NCI-H128 (cell line): ENCODE measurements at regions not wholly inside any gene's neighbourhood (a gene's known extent, or its start where the extent isn't known, plus 50 kb on each side); places are given as distances from the start of the nearest gene placed in this dataset.

Experiments used
- DNase-seq: peaks from one replicate; lab custom pipeline; 2025; ENCODE audit not compliant: unreplicated experiment; lab: John Stamatoyannopoulos, UW

DNA sequence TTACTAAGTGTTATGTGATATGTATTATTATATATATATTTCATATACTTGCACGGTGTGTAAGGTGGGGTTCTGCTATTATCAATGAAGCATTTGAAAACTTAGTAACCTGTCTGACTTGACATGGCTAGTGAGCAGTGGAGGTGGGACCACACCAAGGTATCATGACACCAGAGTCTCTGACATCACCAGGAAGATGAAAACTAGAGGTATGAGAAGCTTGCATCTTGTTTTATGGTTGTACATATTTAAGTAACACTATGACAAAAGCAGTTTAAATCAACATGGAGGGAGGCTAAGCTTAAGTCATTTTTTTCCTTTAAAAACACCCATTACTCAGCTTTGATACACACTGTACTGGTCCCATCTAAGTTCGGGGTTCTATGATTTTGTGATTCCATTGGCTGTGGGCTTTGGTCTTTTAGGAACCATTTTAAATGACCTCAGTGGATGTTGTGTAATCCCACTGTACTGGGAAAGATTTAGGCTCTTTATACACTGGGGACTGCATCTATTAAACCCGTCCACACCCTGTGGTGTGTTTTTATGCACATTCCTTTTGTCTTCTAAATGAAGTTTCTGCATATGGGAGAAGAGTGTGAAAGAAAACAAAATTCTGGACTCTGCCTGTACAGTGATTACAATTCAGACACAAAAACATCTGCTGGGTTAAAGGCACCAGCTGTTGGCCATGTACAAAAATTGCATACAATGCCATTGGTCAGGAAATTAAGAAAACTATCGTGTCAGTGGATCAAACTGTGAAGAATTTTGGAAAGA is 570.6 kb downstream of the SPRY1 start:
- DNase-seq = no peak

GRCh38 chr4:123972031-123972430 is 575.4 kb downstream of the SPRY1 start:
- DNase-seq = no peak

- no peak for DNase-seq
Observed at GRCh38 chr4:123974386-123975149, 578.0 kb downstream of the SPRY1 start.

DNA sequence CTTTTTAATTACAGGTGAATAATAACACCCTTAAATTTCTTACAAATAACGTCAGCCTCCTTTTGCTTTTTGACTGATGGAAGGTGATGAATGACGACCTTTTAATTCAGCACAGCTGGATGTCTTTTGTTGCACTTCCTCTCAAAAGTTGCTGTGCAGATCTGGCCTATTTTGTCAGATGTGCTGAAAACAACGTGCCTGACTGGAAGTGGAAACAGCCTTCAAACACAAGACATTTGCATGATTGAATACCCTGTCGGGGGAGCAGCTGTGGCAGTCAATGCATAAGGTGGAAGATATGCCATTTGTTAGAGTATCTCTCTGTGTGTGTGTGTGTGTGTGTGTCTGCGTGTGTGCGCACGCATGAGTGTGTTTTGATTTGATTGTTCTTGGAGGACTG is 579.7 kb downstream of the SPRY1 start:
- DNase-seq = peak; percentile 3

DNA sequence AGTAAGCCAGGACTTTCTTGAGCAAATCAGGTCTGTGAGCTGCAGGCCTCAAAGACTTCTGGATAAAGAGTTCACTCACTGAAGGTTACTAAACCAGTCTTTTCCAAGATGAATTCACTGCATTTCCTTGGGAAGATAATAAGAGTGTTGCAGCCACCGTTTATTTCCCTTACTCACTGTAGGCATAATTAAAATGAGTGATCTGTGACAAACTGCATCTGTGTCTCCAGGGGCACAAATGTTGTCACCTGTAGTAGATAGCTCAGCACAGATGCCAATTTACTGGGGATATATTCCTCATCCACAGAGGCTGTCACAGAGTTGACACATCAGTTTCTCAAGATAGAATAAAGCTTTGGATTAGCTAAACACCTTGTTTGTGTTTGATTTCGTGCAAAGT is 580.2 kb downstream of the SPRY1 start:
- no peak for DNase-seq

- no peak for DNase-seq
Observed at GRCh38 chr4:123977641-123978081, 581.1 kb downstream of the SPRY1 start.

- DNase-seq = no peak
Observed at GRCh38 chr4:123978637-123979036, 582.0 kb downstream of the SPRY1 start.

DNA sequence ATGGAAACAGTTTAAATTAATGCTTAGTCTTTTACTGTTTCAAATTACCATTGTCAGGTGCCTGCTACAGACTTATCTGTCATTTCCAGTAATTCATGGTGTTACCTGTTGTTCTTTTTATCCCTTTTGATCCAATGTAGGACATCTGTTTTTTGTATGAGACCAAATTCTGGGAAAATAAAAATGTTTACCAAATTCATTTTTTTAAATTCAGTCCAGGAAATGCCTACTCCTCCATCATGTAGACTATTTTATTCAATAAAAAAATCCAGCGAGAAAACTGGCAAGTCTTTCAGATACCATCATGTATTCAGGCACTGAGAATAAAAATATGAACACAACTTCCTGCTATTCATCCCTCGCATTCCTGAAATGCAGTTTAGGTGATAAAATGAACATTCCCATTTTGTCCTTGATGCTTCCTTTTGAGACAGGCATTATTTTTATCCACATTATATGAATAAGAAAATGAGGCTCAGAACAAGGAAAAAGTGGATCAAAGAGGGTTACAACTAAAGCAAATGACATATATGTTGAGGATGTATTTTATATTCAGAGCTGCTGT is 584.2 kb downstream of the SPRY1 start:
- no peak for DNase-seq

GRCh38 chr4:123984886-123985285 is 588.3 kb downstream of the SPRY1 start:
- DNase-seq = no peak

DNA sequence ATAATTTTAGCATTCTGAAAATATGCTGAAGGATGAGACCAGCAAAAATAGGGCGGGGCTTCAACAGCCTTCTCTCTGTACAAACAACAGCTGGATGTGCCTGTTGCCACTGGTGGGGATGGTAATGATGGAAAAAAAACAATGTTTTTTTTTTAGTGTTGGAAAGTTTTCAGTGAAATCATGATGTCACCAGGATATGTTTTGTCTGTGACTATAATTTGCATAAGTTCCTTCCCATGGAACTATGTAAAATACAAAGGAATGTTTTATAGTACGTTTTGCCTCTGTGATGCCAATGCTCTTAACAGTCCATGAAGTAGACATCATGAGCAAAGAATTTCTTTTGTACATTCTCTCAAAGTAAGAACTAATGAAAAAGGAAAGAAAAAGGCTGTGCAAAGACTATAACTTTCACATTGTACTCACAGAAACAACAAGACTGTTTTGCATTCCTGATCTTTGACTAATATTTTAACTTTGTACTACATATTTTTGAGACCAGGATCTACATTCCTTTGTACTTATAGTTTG is 589.7 kb downstream of the SPRY1 start:
- DNase-seq = no peak

DNA sequence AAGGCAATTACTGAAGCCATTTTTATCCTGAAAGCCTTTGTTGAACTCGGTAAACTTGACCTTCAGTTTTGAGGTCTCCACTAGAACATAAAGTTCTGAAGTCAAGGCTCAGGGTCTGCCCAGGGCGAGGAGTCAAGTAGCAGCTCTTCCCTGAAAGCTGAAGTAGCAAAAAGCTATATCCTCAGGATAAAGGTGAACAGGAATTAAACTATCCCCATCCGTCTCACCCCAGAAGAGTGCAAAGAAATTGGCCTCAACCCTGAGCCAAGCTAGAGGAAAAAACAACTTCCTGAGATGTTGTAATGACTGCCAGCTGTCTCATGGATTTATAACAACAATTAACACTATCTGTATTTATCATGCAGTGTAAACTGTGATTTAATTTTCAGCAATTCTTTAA is 590.8 kb downstream of the SPRY1 start:
- no peak for DNase-seq

DNA sequence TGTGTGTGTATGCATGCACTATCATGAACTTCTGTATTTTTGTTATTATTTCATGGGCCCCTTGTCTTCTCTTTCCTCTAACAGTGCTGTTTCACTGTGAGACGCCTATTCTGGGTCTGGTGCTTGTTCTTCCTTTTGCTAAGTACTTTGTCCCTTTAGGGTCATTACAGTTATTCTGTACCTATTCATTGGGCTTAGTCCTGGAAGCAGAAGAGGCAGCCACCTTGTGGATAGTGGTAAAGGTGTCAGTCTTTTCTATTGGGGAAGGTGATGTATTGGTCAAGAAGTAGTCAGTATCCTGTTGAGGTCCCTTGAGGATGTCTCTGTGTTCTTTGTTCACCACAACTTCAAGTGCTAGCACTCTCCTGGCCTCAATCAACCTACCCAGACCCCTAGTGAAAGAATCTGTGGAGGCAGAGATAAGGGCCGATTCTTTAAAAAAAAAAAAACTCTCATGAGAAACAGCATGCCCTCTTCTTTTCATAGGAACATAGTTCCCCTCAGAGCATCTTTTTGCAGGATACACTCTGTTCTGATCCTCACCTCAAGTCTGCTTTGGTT is 593.8 kb downstream of the SPRY1 start:
- no peak for DNase-seq

DNA sequence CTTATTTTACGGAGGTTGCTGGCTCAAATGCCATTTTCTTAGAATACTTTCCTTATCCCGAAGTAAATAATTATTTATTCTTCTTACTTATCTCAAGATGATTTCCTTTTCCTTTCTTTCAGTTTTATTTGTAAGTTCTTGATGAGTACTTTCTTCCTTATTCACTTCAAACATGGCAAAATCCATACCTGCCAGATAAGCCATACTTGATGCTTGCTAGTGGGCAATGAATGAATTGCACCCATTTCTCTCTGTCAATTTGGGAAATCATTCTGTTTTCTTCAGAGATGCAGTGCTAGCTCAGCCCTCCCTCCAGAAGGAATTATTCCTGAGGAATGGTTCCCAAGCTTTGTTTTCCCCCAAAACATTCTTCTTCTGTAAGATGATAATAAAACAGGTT is 598.3 kb downstream of the SPRY1 start:
- no peak for DNase-seq

GRCh38 chr4:123995936-123996335 is 599.3 kb downstream of the SPRY1 start:
- no peak for DNase-seq

GRCh38 chr4:123996718-123997510 is 600.3 kb downstream of the SPRY1 start:
- DNase-seq = no peak

GRCh38 chr4:123997776-123998449 is 601.3 kb downstream of the SPRY1 start:
- DNase-seq = no peak

DNA sequence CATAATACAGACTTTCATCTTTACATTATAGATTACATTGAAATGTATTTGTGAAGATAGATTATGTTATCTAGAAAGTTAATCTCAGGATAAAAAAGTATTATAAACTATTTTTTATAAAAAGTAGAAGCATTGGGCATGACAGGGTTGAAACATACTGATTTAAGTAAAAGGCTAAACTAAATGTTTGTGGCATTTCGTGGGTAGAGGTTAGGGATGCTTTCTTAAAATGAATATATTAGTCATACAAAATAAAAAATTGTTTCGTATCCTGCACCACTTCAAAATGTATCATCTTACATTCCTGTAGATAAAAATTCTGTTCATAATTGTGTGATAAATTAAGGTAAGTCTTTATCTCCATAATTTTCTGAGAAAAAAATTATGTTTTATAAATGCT is 603.6 kb downstream of the SPRY1 start:
- no peak for DNase-seq

DNA sequence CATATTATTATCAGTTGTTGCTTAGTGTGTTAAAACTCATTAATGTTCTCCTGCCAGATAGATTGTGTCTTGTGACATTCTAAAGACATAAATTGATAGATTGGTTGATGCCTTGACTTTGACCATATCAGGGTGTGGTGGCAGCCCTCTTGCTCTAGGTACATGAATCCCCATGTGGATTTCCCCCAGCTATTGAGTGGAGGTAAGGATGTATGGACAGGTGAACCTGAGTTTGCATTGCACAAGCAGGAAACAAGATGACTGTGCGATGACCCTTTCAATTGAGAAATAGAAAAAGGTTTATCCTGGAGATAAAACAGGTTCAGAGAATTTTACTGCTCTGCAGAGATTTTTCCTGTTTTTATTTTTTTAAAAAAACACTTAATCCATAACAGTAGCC is 619.2 kb downstream of the SPRY1 start:
- DNase-seq = no peak

DNA sequence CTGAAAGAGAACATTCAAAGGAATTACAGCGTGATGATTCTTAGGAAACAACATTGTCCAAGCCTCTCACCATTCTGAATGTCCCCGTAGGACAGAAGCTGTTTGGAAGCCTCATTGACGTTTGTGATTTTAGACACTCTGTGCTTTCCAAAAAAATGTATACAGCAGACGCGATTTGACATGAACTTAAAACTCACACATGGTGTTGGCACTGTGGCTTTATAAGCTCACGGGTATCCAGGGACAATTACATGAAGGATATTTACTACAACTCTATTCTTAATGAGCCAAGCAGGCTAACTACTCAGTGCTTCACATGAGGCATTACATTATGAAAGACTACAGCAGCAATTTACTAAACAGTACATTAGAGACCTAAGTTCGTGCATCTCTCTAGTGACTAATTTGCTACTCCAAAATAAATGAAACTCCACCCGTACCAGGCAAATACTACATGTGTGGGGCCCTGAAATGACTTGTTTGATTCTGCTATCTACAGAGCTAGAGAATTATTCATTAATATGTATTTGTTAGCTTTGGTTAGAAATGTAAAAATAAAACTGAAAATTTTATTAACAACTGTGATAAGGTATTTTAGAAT is 620.7 kb downstream of the SPRY1 start:
- no peak for DNase-seq
